Endothelial cell of umbilical vein (primary cell): ENCODE measurements at regions not wholly inside any gene's neighbourhood (a gene's known extent, or its start where the extent isn't known, plus 50 kb on each side); places are given as distances from the start of the nearest gene placed in this dataset.

Source experiments
- BruUV-seq: library from RNA; stranded (reverse); fragments of 400-500 nt; replicated peaks from 2 replicates; lab custom pipeline; 2021; lab: Mats Ljungman, UMichigan
- CTCF ChIA-PET: fragments of 300-600, 350-600 bp; sonication (Branson Sonifier 250); formaldehyde crosslinking; loops from one replicate; lab custom pipeline; 2021; ENCODE audit warnings: antibody characterized with exemption, inconsistent platforms; lab: Charles Lee
- POLR2A ChIA-PET: fragments of 300-600, 350-600 bp; sonication (Branson Sonifier 250); formaldehyde crosslinking; loops from one replicate; lab custom pipeline; 2021; ENCODE audit warnings: antibody characterized with exemption, inconsistent platforms; lab: Charles Lee
- DNase-seq: peaks from one replicate; pipeline ENCODE4 v3.0.0-alpha.2; 2011; ENCODE audit warnings: low read depth, low spot score
- FAIRE-seq: peaks from 2 replicates; lab custom pipeline; 2011; peaks lifted over from hg19 to GRCh38; lab: Jason Lieb, UNC
- H2AFZ ChIP-seq: 2 replicates; pipeline ENCODE4 v1.6.0; 2012; ENCODE audit warnings: low read depth, low read length, control low read depth, inconsistent platforms
- H3K27ac ChIP-seq: 2 replicates; pipeline ENCODE4 v1.5.1; 2011; ENCODE audit warnings: low read depth, mild to moderate bottlenecking, control low read depth, low read length, moderate library complexity; ENCODE audit not compliant: insufficient read depth
- H3K27me3 ChIP-seq, 2 experiments: 2 replicates each; pipeline versions ENCODE4 v1.6.0 to v1.6.1; 2011; ENCODE audit warnings: low read length in 2 of 2, mixed read lengths in 1 of 2; ENCODE audit not compliant: control insufficient read depth in 2 of 2, insufficient read depth in 2 of 2
- H3K36me3 ChIP-seq, 2 experiments: 2 replicates in 1 of 2; 3 replicates in 1 of 2; pipeline ENCODE4 v1.5.1; 2011; ENCODE audit warnings: low read length in 2 of 2, mild to moderate bottlenecking in 1 of 2, moderate library complexity in 1 of 2; ENCODE audit not compliant: control insufficient read depth in 2 of 2, insufficient read depth in 2 of 2; ENCODE audit errors: extremely low read depth in 1 of 2
- H3K4me1 ChIP-seq: 3 replicates; pipeline ENCODE4 v1.5.1; 2011; ENCODE audit warnings: mild to moderate bottlenecking, low read length; ENCODE audit not compliant: control insufficient read depth, insufficient read depth; ENCODE audit errors: extremely low read depth
- H3K4me2 ChIP-seq: 2 replicates; pipeline ENCODE4 v1.6.1; 2011; ENCODE audit warnings: low read length, control low read depth, mixed read lengths; ENCODE audit not compliant: insufficient read depth
- H3K4me3 ChIP-seq, 3 experiments: fragments of 200-600 bp in 1 of 3; sonication (generic), shearing (Covaris generic) in 1 of 3; replicated peaks in 1 of 3; 2 replicates each; pipeline ENCODE4 v1.5.1; 2011 to 2016; ENCODE audit warnings: control low read depth in 3 of 3, low read length in 3 of 3, mild to moderate bottlenecking in 2 of 3, inconsistent platforms in 1 of 3, low read depth in 1 of 3, moderate library complexity in 1 of 3; ENCODE audit not compliant: insufficient read depth in 1 of 3
- H3K79me2 ChIP-seq: 2 replicates; pipeline ENCODE4 v1.6.0; 2012; ENCODE audit warnings: low read length, inconsistent platforms; ENCODE audit not compliant: control insufficient read depth, insufficient read depth
- H3K9ac ChIP-seq: replicated peaks from 2 replicates; pipeline ENCODE3; 2011; ENCODE audit warnings: low read length, control low read depth; ENCODE audit not compliant: insufficient read depth; ENCODE audit errors: extremely low read depth
- H3K9me1 ChIP-seq: replicated peaks from 3 replicates; pipeline ENCODE4 v1.6.0; 2011; ENCODE audit warnings: mild to moderate bottlenecking, low read length; ENCODE audit not compliant: control insufficient read depth, insufficient read depth; ENCODE audit errors: extremely low read depth
- H3K9me3 ChIP-seq: replicated peaks from 2 replicates; pipeline ENCODE4 v1.5.1; 2012; ENCODE audit warnings: low read length, inconsistent platforms; ENCODE audit not compliant: control insufficient read depth, insufficient read depth
- H4K20me1 ChIP-seq: replicated peaks from 2 replicates; pipeline ENCODE3; 2011; ENCODE audit warnings: mild to moderate bottlenecking, low read length; ENCODE audit not compliant: control insufficient read depth, insufficient read depth; ENCODE audit errors: extremely low read depth
- EZH2 ChIP-seq: IDR thresholded peaks from 2 replicates; pipeline ENCODE4 v1.6.1; 2012; ENCODE audit warnings: borderline replicate concordance, low read depth, mild to moderate bottlenecking, moderate library complexity, low read length, inconsistent platforms; ENCODE audit not compliant: severe bottlenecking
- FOS ChIP-seq: IDR thresholded peaks from 2 replicates; pipeline ENCODE4 v1.6.1; 2011; ENCODE audit warnings: mild to moderate bottlenecking, low read length, moderate library complexity, borderline replicate concordance; ENCODE audit not compliant: insufficient read depth
- GATA2 ChIP-seq: IDR thresholded peaks from 2 replicates; pipeline ENCODE4 v1.7.0; 2011; ENCODE audit warnings: low read depth, mild to moderate bottlenecking, moderate library complexity, mixed read lengths, low read length; ENCODE audit not compliant: insufficient read length, insufficient read depth
- JUN ChIP-seq: IDR thresholded peaks from 2 replicates; pipeline ENCODE4 v1.6.1; 2011; ENCODE audit warnings: borderline replicate concordance, low read depth; ENCODE audit not compliant: insufficient read length, insufficient read depth
- POLR2AphosphoS5 ChIP-seq: IDR thresholded peaks from 2 replicates; pipeline ENCODE4 v1.6.1; 2012; ENCODE audit warnings: low read depth, mild to moderate bottlenecking, control low read depth, low read length, moderate library complexity; ENCODE audit not compliant: insufficient read depth
- dilution Hi-C: fragments of 300-500 bp; cut with MboI; formaldehyde crosslinking; loops from one replicate; pipeline ENCODE4 v1.15.0; 2019; ENCODE audit warnings: low sequenced_read_pairs; ENCODE audit not compliant: extremely low pct_ligation_motif_present
- intact Hi-C: fragments of 100-400 bp; cut with micrococcal nuclease; formaldehyde crosslinking; loops from one replicate; pipeline ENCODE4 v1.10.0; 2022
- TF ChIP-seq, protein P1 (sequence below): IDR thresholded peaks from 2 replicates; pipeline ENCODE4 v1.6.1; 2011; ENCODE audit not compliant: insufficient read depth, insufficient read length
- TF ChIP-seq, protein P2 (sequence below), 2 donors: IDR thresholded peaks; 1 replicate in 1 of 2; 2 replicates in 1 of 2; pipeline ENCODE4 v1.5.1; 2011; ENCODE audit warnings: low read length in 2 of 2, mild to moderate bottlenecking in 2 of 2, moderate library complexity in 2 of 2, control low read depth in 1 of 2, inconsistent platforms in 1 of 2, low read depth in 1 of 2; ENCODE audit not compliant: insufficient read depth in 1 of 2; ENCODE audit errors: extremely low read depth in 1 of 2

DNA sequence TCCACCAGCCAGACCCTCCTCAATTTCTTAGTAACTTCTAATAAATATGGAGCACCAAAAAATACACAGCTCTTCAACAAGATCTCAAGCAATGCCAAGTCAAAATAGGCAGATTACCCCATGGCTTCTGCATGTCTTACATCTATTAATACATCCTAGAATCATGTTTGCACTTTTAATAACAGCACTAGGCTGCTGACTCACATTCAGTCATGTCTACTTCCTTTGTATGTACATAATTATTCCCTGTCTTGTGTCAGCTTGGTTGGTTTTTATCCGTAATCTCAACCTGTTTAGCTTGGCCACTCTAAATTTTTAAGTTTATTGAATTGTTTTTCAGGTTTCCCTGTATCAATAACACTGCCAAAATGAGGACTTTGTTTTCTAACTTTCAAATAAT lies 420.1 kb upstream of the ACVR2A start:
- Histone ChIP-seq H3K79me2 (no peaks in the 10 kb centered on the region), H3K9me1 (no peaks in the 10 kb centered on the region), H4K20me1 (no peaks in the 10 kb centered on the region), H3K27me3 (no peaks in the 10 kb centered on the region), H3K4me3 (no peak overlapping the region), H3K9me3 (no peaks in the 10 kb centered on the region), H3K9ac (no peak overlapping the region), H2AFZ (no peak overlapping the region), H3K4me1 (no peaks in the 10 kb centered on the region), H3K27ac (no peak overlapping the region), H3K4me2 (no peak overlapping the region), H3K36me3 (no peaks in the 10 kb centered on the region)
- ChIA-PET CTCF (no interaction called here), POLR2A (no interaction called here)
- dilution Hi-C loops = no loop called here
- intact Hi-C loops = no loop called here
- FAIRE-seq (no peak), DNase-seq (no peak)
- BruUV-seq = no TSS peak
- TF ChIP-seq FOS (no peak), EZH2 (no peak), POLR2AphosphoS5 (no peak), GATA2 (no peak), JUN (no peak)
- TF ChIP-seq, protein P1, sequence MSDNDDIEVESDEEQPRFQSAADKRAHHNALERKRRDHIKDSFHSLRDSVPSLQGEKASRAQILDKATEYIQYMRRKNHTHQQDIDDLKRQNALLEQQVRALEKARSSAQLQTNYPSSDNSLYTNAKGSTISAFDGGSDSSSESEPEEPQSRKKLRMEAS = no peak
- TF ChIP-seq, protein P2, sequence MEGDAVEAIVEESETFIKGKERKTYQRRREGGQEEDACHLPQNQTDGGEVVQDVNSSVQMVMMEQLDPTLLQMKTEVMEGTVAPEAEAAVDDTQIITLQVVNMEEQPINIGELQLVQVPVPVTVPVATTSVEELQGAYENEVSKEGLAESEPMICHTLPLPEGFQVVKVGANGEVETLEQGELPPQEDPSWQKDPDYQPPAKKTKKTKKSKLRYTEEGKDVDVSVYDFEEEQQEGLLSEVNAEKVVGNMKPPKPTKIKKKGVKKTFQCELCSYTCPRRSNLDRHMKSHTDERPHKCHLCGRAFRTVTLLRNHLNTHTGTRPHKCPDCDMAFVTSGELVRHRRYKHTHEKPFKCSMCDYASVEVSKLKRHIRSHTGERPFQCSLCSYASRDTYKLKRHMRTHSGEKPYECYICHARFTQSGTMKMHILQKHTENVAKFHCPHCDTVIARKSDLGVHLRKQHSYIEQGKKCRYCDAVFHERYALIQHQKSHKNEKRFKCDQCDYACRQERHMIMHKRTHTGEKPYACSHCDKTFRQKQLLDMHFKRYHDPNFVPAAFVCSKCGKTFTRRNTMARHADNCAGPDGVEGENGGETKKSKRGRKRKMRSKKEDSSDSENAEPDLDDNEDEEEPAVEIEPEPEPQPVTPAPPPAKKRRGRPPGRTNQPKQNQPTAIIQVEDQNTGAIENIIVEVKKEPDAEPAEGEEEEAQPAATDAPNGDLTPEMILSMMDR (IDR thresholded peaks at IDR 0.05; ENCODE audit: extremely low read depth in 1 of 2, insufficient read depth in 1 of 2, low read depth in 1 of 2, low read length in 2 of 2) = no peak
